ENCODE measurements at regions not wholly inside any gene's neighbourhood (a gene's known extent, or its start where the extent isn't known, plus 50 kb on each side); places are given as distances from the start of the nearest gene placed in this dataset.

- no peak overlapping the region for H2AFZ ChIP-seq (ENCODE audit: low read depth, low read length)
- no peak overlapping the region for H3K27ac ChIP-seq (ENCODE audit: low read length)
- TF ChIP-seq RAD21 (conservative IDR thresholded peaks at IDR 0.05), result no peak
- no peak for TF ChIP-seq SMC3 (conservative IDR thresholded peaks at IDR 0.05; ENCODE audit: poor library complexity)
- TF ChIP-seq EZH2 (IDR thresholded peaks at IDR 0.05; ENCODE audit: borderline replicate concordance, insufficient read depth, low read length, poor library complexity, severe bottlenecking), result no peak
- no peak for TF ChIP-seq MXI1 (conservative IDR thresholded peaks at IDR 0.05; ENCODE audit: poor library complexity, severe bottlenecking)
- no peak for TF ChIP-seq POLR2AphosphoS5 (IDR thresholded peaks at IDR 0.05)
- TF ChIP-seq EP300 (conservative IDR thresholded peaks at IDR 0.05; ENCODE audit: poor library complexity, severe bottlenecking), result no peak
- TF ChIP-seq CTCF (IDR thresholded peaks at IDR 0.05; ENCODE audit: poor library complexity, severe bottlenecking), result no peak
- TF ChIP-seq REST (IDR thresholded peaks at IDR 0.05; ENCODE audit: borderline replicate concordance), result no peak
- TF ChIP-seq TAF1 (IDR thresholded peaks at IDR 0.05; ENCODE audit: low read depth), result no peak
These were observed 249.2 kb downstream of the TOMM20 start for GRCh38 chr1:234879147-234880080.

GRCh38 chr1:234878288-234878687 is 250.3 kb downstream of the TOMM20 start:
- Histone ChIP-seq H3K9me3 (ENCODE audit: low read length) (no peaks in the 10 kb centered on the region), H3K9ac (ENCODE audit: low read length) (no peak overlapping the region), H2AFZ (ENCODE audit: low read depth, low read length) (no peak overlapping the region), H3K4me2 (ENCODE audit: low read length) (no peak overlapping the region), H3K9me2 (ENCODE audit: insufficient read depth, low read length) (no peaks in the 10 kb centered on the region), H3F3A (ENCODE audit: insufficient read depth, low read length, poor library complexity, severe bottlenecking) (no peaks in the 10 kb centered on the region), H4K20me1 (ENCODE audit: insufficient read depth) (no peaks in the 10 kb centered on the region), H3K79me2 (replicated peaks; ENCODE audit: insufficient read depth, low read length) (no peaks in the 10 kb centered on the region), H3K27ac (ENCODE audit: low read length) (no peak overlapping the region), H3K4me3 (ENCODE audit: low read length) (no peak overlapping the region), H3K27me3 (ENCODE audit: insufficient read depth, low read depth, low read length) (no peaks in the 10 kb centered on the region), H3K36me3 (ENCODE audit: insufficient read depth, low read length) (no peaks in the 10 kb centered on the region)
- TF ChIP-seq POLR2AphosphoS5 (IDR thresholded peaks at IDR 0.05) (no peak), MXI1 (conservative IDR thresholded peaks at IDR 0.05; ENCODE audit: poor library complexity, severe bottlenecking) (no peak), EZH2 (IDR thresholded peaks at IDR 0.05; ENCODE audit: borderline replicate concordance, insufficient read depth, low read length, poor library complexity, severe bottlenecking) (no peak), SMC3 (conservative IDR thresholded peaks at IDR 0.05; ENCODE audit: poor library complexity) (no peak), RAD21 (conservative IDR thresholded peaks at IDR 0.05) (no peak), EP300 (conservative IDR thresholded peaks at IDR 0.05; ENCODE audit: poor library complexity, severe bottlenecking) (no peak), TAF1 (IDR thresholded peaks at IDR 0.05; ENCODE audit: low read depth) (no peak), REST (IDR thresholded peaks at IDR 0.05; ENCODE audit: borderline replicate concordance) (no peak), CTCF (IDR thresholded peaks at IDR 0.05; ENCODE audit: poor library complexity, severe bottlenecking) (no peak)

More at GRCh38 chr1:234879147-234880080, 249.2 kb downstream of the TOMM20 start:
- H3K79me2 ChIP-seq (replicated peaks; ENCODE audit: insufficient read depth, low read length), result no peaks in the 10 kb centered on the region
- H4K20me1 ChIP-seq (ENCODE audit: insufficient read depth), result no peaks in the 10 kb centered on the region
- no peaks in the 10 kb centered on the region for H3F3A ChIP-seq (ENCODE audit: insufficient read depth, low read length, poor library complexity, severe bottlenecking)
- H3K9me2 ChIP-seq (ENCODE audit: insufficient read depth, low read length), result no peaks in the 10 kb centered on the region
- H3K9me3 ChIP-seq (ENCODE audit: low read length), result no peaks in the 10 kb centered on the region
- no peak overlapping the region for H3K4me3 ChIP-seq (ENCODE audit: low read length)
- H3K27me3 ChIP-seq (ENCODE audit: insufficient read depth, low read depth, low read length), result no peaks in the 10 kb centered on the region
- H3K9ac ChIP-seq (ENCODE audit: low read length), result no peak overlapping the region
- no peak overlapping the region for H3K4me2 ChIP-seq (ENCODE audit: low read length)
- H3K36me3 ChIP-seq (ENCODE audit: insufficient read depth, low read length), result no peaks in the 10 kb centered on the region

Measured in neural cell (in vitro differentiated cells).